GM06990 (cell line): ENCODE measurements at regions not wholly inside any gene's neighbourhood (a gene's known extent, or its start where the extent isn't known, plus 50 kb on each side); places are given as distances from the start of the nearest gene placed in this dataset.

Source experiments
- DNase-seq: peaks from one replicate; pipeline ENCODE4 v3.0.0-alpha.2; 2011; ENCODE audit not compliant: insufficient read length; ENCODE audit errors: extremely low read depth
- H3K27me3 ChIP-seq: replicated peaks from 2 replicates; pipeline ENCODE4 v1.6.0; 2011; ENCODE audit warnings: low read length; ENCODE audit not compliant: control insufficient read depth, insufficient read depth
- H3K36me3 ChIP-seq: 2 replicates; pipeline ENCODE4 v1.5.1; 2011; ENCODE audit warnings: low read length; ENCODE audit not compliant: control insufficient read depth, insufficient read depth
- H3K4me3 ChIP-seq: replicated peaks from 2 replicates; pipeline ENCODE4 v1.5.1; 2011; ENCODE audit warnings: low read depth, mild to moderate bottlenecking, control low read depth, low read length
- CTCF ChIP-seq: IDR thresholded peaks from 2 replicates; pipeline ENCODE4 v1.5.1; 2011; ENCODE audit warnings: low read length, control low read depth, mild to moderate bottlenecking, inconsistent platforms; ENCODE audit not compliant: insufficient read depth, poor library complexity, severe bottlenecking

- Histone ChIP-seq H3K27me3 (no peaks in the 10 kb centered on the region), H3K36me3 (no peaks in the 10 kb centered on the region), H3K4me3 (no peak overlapping the region)
- DNase-seq, result peak; percentile 29
- TF ChIP-seq CTCF, result peak; percentile 34
These were observed 369.0 kb downstream of the THBS2 start for GRCh38 chr6:168884646-168885086.

DNA sequence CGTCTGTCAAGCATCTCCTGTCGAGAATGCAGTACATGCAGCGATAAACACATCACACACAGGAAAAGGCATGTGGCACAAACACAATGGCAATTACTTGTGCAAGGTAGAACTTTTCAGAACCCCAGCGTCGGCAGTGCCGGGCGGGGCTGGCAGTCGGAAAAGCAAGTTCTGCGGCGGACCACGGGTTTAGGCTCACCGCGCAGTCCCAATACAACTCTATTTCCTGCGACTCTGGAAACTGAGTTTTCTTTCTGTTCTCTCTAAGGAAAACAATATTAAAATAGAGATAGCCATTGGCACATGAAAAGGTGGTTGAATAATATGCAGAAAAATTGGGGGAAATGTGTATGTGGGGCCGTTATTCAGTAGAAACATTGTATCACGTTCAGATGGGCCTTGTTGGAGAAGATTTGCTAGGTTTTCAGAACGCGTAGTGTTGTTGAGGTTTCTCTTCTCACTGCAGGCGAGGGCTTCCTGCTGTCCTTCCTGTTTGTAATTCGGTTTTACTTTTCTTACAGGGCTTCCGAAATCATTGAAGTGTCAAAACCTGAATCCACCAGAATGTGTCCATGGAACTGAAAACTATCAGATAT lies 369.5 kb downstream of the THBS2 start:
- Histone ChIP-seq H3K27me3 (no peaks in the 10 kb centered on the region), H3K36me3 (no peaks in the 10 kb centered on the region), H3K4me3 (no peak overlapping the region)
- no peak for TF ChIP-seq CTCF
- DNase-seq, result no peak

GRCh38 chr6:168883410-168884049 lies 370.1 kb downstream of the THBS2 start:
- no peak for DNase-seq
- no peak for TF ChIP-seq CTCF
- H3K27me3 ChIP-seq, result no peaks in the 10 kb centered on the region
- no peak overlapping the region for H3K4me3 ChIP-seq
- H3K36me3 ChIP-seq, result no peaks in the 10 kb centered on the region

GRCh38 chr6:168880271-168880670 lies 373.4 kb downstream of the THBS2 start:
- H3K4me3 ChIP-seq, result no peak overlapping the region
- no peak for TF ChIP-seq CTCF
- no peaks in the 10 kb centered on the region for H3K27me3 ChIP-seq
- no peak for DNase-seq
- H3K36me3 ChIP-seq, result no peaks in the 10 kb centered on the region

GRCh38 chr6:168877821-168878282 lies 375.8 kb downstream of the THBS2 start:
- Histone ChIP-seq H3K27me3 (no peaks in the 10 kb centered on the region), H3K4me3 (no peak overlapping the region), H3K36me3 (no peaks in the 10 kb centered on the region)
- TF ChIP-seq CTCF, result no peak
- DNase-seq, result no peak
